Loucy (cell line): ENCODE measurements at regions not wholly inside any gene's neighbourhood (a gene's known extent, or its start where the extent isn't known, plus 50 kb on each side); places are given as distances from the start of the nearest gene placed in this dataset.

Experiments
- H2AFZ ChIP-seq: fragments of 200-600 bp; sonication (generic); 2 replicates; pipeline ENCODE4 v1.6.0; 2016; ENCODE audit warnings: antibody characterized with exemption, mild to moderate bottlenecking, low read length, moderate library complexity
- H3F3A ChIP-seq: fragments of 200-600 bp; 2 replicates; pipeline ENCODE4 v1.6.0; 2016; ENCODE audit warnings: antibody characterized with exemption, low read depth, mild to moderate bottlenecking
- H3K27me3 ChIP-seq: fragments of 200-600 bp; sonication (generic); 2 replicates; pipeline ENCODE4 v1.6.1; 2014; ENCODE audit warnings: low read length, mild to moderate bottlenecking; ENCODE audit not compliant: insufficient read depth, poor library complexity, severe bottlenecking
- H3K36me3 ChIP-seq: fragments of 200-600 bp; sonication (generic); 2 replicates; pipeline ENCODE4 v1.6.1; 2016; ENCODE audit warnings: low read length; ENCODE audit not compliant: insufficient read depth
- H3K4me1 ChIP-seq: fragments of 200-600 bp; sonication (generic); 2 replicates; pipeline ENCODE4 v1.5.1; 2014; ENCODE audit warnings: low read length, mild to moderate bottlenecking; ENCODE audit not compliant: insufficient read depth, poor library complexity, severe bottlenecking
- H3K4me2 ChIP-seq: fragments of 200-600 bp; sonication (generic); 2 replicates; pipeline ENCODE4 v1.6.0; 2014; ENCODE audit warnings: antibody characterized with exemption, low read length, low read depth, mild to moderate bottlenecking; ENCODE audit not compliant: poor library complexity, severe bottlenecking
- H3K4me3 ChIP-seq: fragments of 200-600 bp; sonication (generic); 2 replicates; pipeline ENCODE4 v1.5.1; 2014; ENCODE audit warnings: low read length, mild to moderate bottlenecking, mixed read lengths; ENCODE audit not compliant: poor library complexity, severe bottlenecking
- H3K79me2 ChIP-seq: fragments of 200-600 bp; sonication (generic); 2 replicates; pipeline ENCODE4 v1.6.1; 2014; ENCODE audit warnings: low read length; ENCODE audit not compliant: insufficient read depth
- H3K9ac ChIP-seq: fragments of 200-600 bp; sonication (generic); 2 replicates; pipeline ENCODE4 v1.6.0; 2014; ENCODE audit warnings: mild to moderate bottlenecking, low read depth, low read length, moderate library complexity; ENCODE audit not compliant: poor library complexity, severe bottlenecking
- H3K9me2 ChIP-seq: fragments of 200-600 bp; sonication (generic); replicated peaks from 2 replicates; pipeline ENCODE4 v1.6.1; 2016; ENCODE audit warnings: low read depth, low read length, mixed read lengths
- H3K9me3 ChIP-seq: fragments of 200-600 bp; sonication (generic); 2 replicates; pipeline ENCODE4 v1.6.1; 2014; ENCODE audit warnings: mild to moderate bottlenecking, antibody characterized with exemption, low read length, low read depth; ENCODE audit not compliant: insufficient read depth
- H4K20me1 ChIP-seq: fragments of 200-600 bp; sonication (generic); 2 replicates; pipeline ENCODE4 v1.6.0; 2014; ENCODE audit warnings: antibody characterized with exemption, low read length, mild to moderate bottlenecking; ENCODE audit not compliant: insufficient read depth, poor library complexity, severe bottlenecking
- CTCF ChIP-seq: fragments of 200-600 bp; sonication (generic); conservative IDR thresholded peaks from 2 replicates; pipeline ENCODE4 v1.5.1; 2014; ENCODE audit warnings: mild to moderate bottlenecking, antibody characterized with exemption, low read length
- EZH2phosphoT487 ChIP-seq: fragments of 200-600 bp; IDR thresholded peaks from 2 replicates; pipeline ENCODE4 v1.6.1; 2018; ENCODE audit warnings: antibody characterized with exemption, mild to moderate bottlenecking, moderate library complexity, borderline replicate concordance

DNA sequence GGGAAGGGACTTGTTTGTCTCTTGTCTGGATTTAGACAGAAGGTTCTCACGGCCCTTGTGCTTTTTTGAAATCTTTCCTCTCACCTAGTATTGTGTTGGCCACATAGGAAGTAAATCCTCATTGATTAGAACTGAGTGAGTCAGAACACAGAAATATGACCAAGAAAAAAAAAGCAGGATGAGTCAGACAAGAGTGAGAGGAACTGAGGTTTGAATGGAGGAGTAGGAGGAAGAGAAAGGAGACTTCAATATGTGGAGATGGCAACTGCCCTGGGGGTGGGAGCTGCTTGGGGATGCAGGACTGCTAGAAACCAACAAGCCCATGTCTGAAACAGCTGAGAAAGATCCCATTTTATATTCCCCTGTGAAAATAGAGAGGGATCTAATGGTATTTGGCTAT lies 194.1 kb upstream of the ZBTB20 start:
- Histone ChIP-seq H3K9me3 (no peaks in the 10 kb centered on the region), H3K9me2 (no peaks in the 10 kb centered on the region), H3K4me3 (no peak overlapping the region), H3K4me2 (no peak overlapping the region), H3K36me3 (no peaks in the 10 kb centered on the region), H3K4me1 (no peaks in the 10 kb centered on the region), H4K20me1 (no peaks in the 10 kb centered on the region), H3F3A (no peaks in the 10 kb centered on the region), H3K79me2 (no peaks in the 10 kb centered on the region), H3K9ac (no peak overlapping the region), H2AFZ (no peak overlapping the region), H3K27me3 (no peaks in the 10 kb centered on the region)
- no peak for TF ChIP-seq EZH2phosphoT487
- no peak for TF ChIP-seq CTCF

- Histone ChIP-seq H3K9me3 (no peaks in the 10 kb centered on the region), H3K4me2 (no peak overlapping the region), H3K27me3 (no peaks in the 10 kb centered on the region)
Measured at GRCh38 chr3:115347737-115348136, 200.6 kb upstream of the ZBTB20 start.

DNA sequence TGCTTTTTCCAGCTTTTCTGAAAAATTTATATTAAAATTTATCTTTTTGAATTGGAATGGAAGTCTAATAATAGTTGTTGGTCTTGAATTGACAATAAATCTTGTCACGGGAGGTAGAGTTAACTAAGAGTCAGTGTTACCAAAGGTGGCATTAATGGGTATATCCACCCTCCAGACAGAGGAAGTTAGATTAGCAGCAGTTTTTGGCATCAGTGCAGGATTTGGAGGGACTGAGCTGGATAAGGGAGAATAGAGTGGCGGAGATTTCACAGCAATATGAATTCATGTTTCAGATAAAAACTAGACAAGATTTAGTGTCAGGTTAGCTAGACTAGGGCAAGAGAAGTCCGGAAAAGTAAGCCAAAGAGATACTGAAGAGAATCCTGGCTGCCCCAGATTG lies 201.3 kb upstream of the ZBTB20 start:
- Histone ChIP-seq H3K79me2 (no peaks in the 10 kb centered on the region), H3K4me2 (no peak overlapping the region), H3K9me3 (no peaks in the 10 kb centered on the region), H3K4me1 (no peaks in the 10 kb centered on the region), H2AFZ (no peak overlapping the region), H3K9ac (no peak overlapping the region), H4K20me1 (no peaks in the 10 kb centered on the region), H3K36me3 (no peaks in the 10 kb centered on the region), H3F3A (no peaks in the 10 kb centered on the region), H3K4me3 (no peak overlapping the region), H3K9me2 (no peaks in the 10 kb centered on the region), H3K27me3 (no peaks in the 10 kb centered on the region)
- TF ChIP-seq CTCF, result no peak
- TF ChIP-seq EZH2phosphoT487, result no peak

More at GRCh38 chr3:115347737-115348136, 200.6 kb upstream of the ZBTB20 start:
- TF ChIP-seq EZH2phosphoT487 (no peak), CTCF (no peak)
- Histone ChIP-seq H3K36me3 (no peaks in the 10 kb centered on the region), H3K79me2 (no peaks in the 10 kb centered on the region), H3K9ac (no peak overlapping the region), H2AFZ (no peak overlapping the region), H3K4me3 (no peak overlapping the region), H3K4me1 (no peaks in the 10 kb centered on the region), H3K9me2 (no peaks in the 10 kb centered on the region), H4K20me1 (no peaks in the 10 kb centered on the region), H3F3A (no peaks in the 10 kb centered on the region)
